H1 (cell line): ENCODE measurements at regions not wholly inside any gene's neighbourhood (a gene's known extent, or its start where the extent isn't known, plus 50 kb on each side); places are given as distances from the start of the nearest gene placed in this dataset.

Experiments
- CTCF ChIA-PET: fragments of 300-600 bp; sonication (Branson Sonifier 250); formaldehyde crosslinking; loops from one replicate; lab custom pipeline; 2021; ENCODE audit not compliant: partially characterized antibody; lab: Charles Lee
- POLR2A ChIA-PET: fragments of 300-600 bp; sonication (Branson Sonifier 250); formaldehyde crosslinking; loops from one replicate; lab custom pipeline; 2021; ENCODE audit warnings: inconsistent platforms; ENCODE audit not compliant: partially characterized antibody; lab: Charles Lee
- DNase-seq, 2 experiments: peaks; one replicate each; pipeline versions ENCODE4 v3.0.0 to v3.0.0-alpha.2; 2010 to 2022; ENCODE audit warnings: low spot score in 2 of 2, low read depth in 1 of 2, mixed read lengths in 1 of 2
- FAIRE-seq: peaks from 2 replicates; lab custom pipeline; 2011; peaks lifted over from hg19 to GRCh38; lab: Jason Lieb, UNC
- H2AFZ ChIP-seq: 2 replicates; pipeline ENCODE4 v1.8.1; 2012; ENCODE audit warnings: low read length, inconsistent platforms
- H2AK5ac ChIP-seq: 2 replicates; pipeline ENCODE4 v1.6.1; 2013; ENCODE audit warnings: low read depth, low read length
- H2BK120ac ChIP-seq: replicated peaks from 2 replicates; pipeline ENCODE3; 2013; ENCODE audit warnings: low read depth, low read length, inconsistent platforms
- H2BK12ac ChIP-seq: 2 replicates; pipeline ENCODE4 v1.6.1; 2013; ENCODE audit warnings: low read depth, low read length
- H2BK15ac ChIP-seq: 2 replicates; pipeline ENCODE4 v1.6.1; 2013; ENCODE audit warnings: low read length
- H2BK20ac ChIP-seq: 2 replicates; pipeline ENCODE4 v1.6.1; 2013; ENCODE audit warnings: low read length
- H2BK5ac ChIP-seq: 2 replicates; pipeline ENCODE4 v1.6.1; 2013; ENCODE audit warnings: low read depth, low read length
- H3K14ac ChIP-seq: 2 replicates; pipeline ENCODE4 v1.6.1; 2013; ENCODE audit warnings: inconsistent platforms; ENCODE audit not compliant: insufficient read length
- H3K18ac ChIP-seq: 2 replicates; pipeline ENCODE4 v1.6.1; 2013; ENCODE audit warnings: low read length; ENCODE audit errors: extremely low read depth
- H3K23ac ChIP-seq: 2 replicates; pipeline ENCODE4 v1.6.1; 2013; ENCODE audit warnings: inconsistent platforms; ENCODE audit not compliant: insufficient read length
- H3K23me2 ChIP-seq: 2 replicates; pipeline ENCODE4 v1.6.1; 2013; ENCODE audit warnings: low read depth, low read length
- H3K27ac ChIP-seq: 2 replicates; pipeline ENCODE4 v1.6.1; 2011; ENCODE audit warnings: low read depth, low read length, inconsistent platforms
- H3K27me3 ChIP-seq, 4 experiments: replicated peaks in 1 of 4; 1 replicate in 1 of 4; 2 replicates in 3 of 4; pipeline versions ENCODE4 v1.6.1 to v1.8.1; 2011 to 2013; ENCODE audit warnings: low read length in 3 of 4, mild to moderate bottlenecking in 3 of 4, inconsistent platforms in 2 of 4, mixed read lengths in 2 of 4, moderate library complexity in 1 of 4; ENCODE audit not compliant: control insufficient read depth in 3 of 4, insufficient read depth in 3 of 4; ENCODE audit errors: extremely low read depth in 1 of 4
- H3K36me3 ChIP-seq, 4 experiments: 2 replicates each; pipeline versions ENCODE4 v1.6.1 to v1.8.1; 2011 to 2013; ENCODE audit warnings: mild to moderate bottlenecking in 4 of 4, low read length in 3 of 4, moderate library complexity in 2 of 4, control low read depth in 1 of 4, inconsistent platforms in 1 of 4; ENCODE audit not compliant: insufficient read depth in 4 of 4, control insufficient read depth in 2 of 4
- H3K4ac ChIP-seq: replicated peaks from 2 replicates; pipeline ENCODE3; 2013; ENCODE audit warnings: low read length, low read depth, mixed read lengths, inconsistent platforms; ENCODE audit not compliant: insufficient read length
- H3K4me1 ChIP-seq, 4 experiments: replicated peaks in 1 of 4; 1 replicate in 1 of 4; 2 replicates in 3 of 4; pipeline versions ENCODE4 v1.6.1 to v1.8.1; 2011 to 2013; ENCODE audit warnings: low read length in 3 of 4, inconsistent platforms in 2 of 4, mixed read lengths in 1 of 4; ENCODE audit not compliant: insufficient read depth in 4 of 4, control insufficient read depth in 3 of 4
- H3K4me2 ChIP-seq, 2 experiments: 2 replicates each; pipeline versions ENCODE4 v1.6.1 to v1.8.1; 2011 to 2013; ENCODE audit warnings: low read depth in 2 of 2, low read length in 2 of 2, control low read depth in 1 of 2, inconsistent platforms in 1 of 2, mild to moderate bottlenecking in 1 of 2; ENCODE audit not compliant: insufficient read depth in 1 of 2
- H3K4me3 ChIP-seq, 4 experiments: fragments of 200-600, 300-600 bp in 1 of 4; sonication (generic), shearing (Covaris generic), sonication (Bioruptor Twin) in 1 of 4; 2 replicates each; pipeline versions ENCODE4 v1.5.1 to v1.8.1; 2011 to 2016; ENCODE audit warnings: low read length in 4 of 4, low read depth in 3 of 4, control low read depth in 2 of 4, inconsistent platforms in 2 of 4, mild to moderate bottlenecking in 2 of 4, mixed read lengths in 1 of 4, moderate library complexity in 1 of 4; ENCODE audit not compliant: insufficient read depth in 2 of 4; ENCODE audit errors: extremely low read depth in 1 of 4
- H3K56ac ChIP-seq: replicated peaks from 2 replicates; pipeline ENCODE3; 2013; ENCODE audit warnings: low read depth, mild to moderate bottlenecking, mixed read lengths, low read length, inconsistent platforms; ENCODE audit not compliant: insufficient read length
- H3K79me1 ChIP-seq: 2 replicates; pipeline ENCODE4 v1.6.1; 2013; ENCODE audit warnings: low read depth, low read length, control low read depth
- H3K79me2 ChIP-seq, 2 experiments: 2 replicates each; pipeline versions ENCODE4 v1.6.1 to v1.8.1; 2012 to 2013; ENCODE audit warnings: low read length in 2 of 2, mild to moderate bottlenecking in 2 of 2, inconsistent platforms in 1 of 2; ENCODE audit not compliant: insufficient read depth in 2 of 2, control insufficient read depth in 1 of 2
- H3K9ac ChIP-seq, 4 experiments: replicated peaks in 1 of 4; 1 replicate in 1 of 4; 2 replicates in 3 of 4; pipeline versions ENCODE4 v1.6.1 to v1.8.1; 2011 to 2013; ENCODE audit warnings: low read depth in 3 of 4, low read length in 3 of 4, control low read depth in 2 of 4, mild to moderate bottlenecking in 2 of 4, moderate library complexity in 2 of 4, inconsistent platforms in 1 of 4; ENCODE audit errors: extremely low read depth in 1 of 4
- H3K9me3 ChIP-seq, 2 experiments: 2 replicates each; pipeline versions ENCODE4 v1.6.1 to v1.8.1; 2012 to 2013; ENCODE audit warnings: mild to moderate bottlenecking in 2 of 2, moderate library complexity in 2 of 2, control low read depth in 1 of 2, inconsistent platforms in 1 of 2, low read depth in 1 of 2, low read length in 1 of 2, mixed read lengths in 1 of 2; ENCODE audit not compliant: insufficient read depth in 2 of 2
- H4K20me1 ChIP-seq, 2 experiments: replicated peaks in 1 of 2; 2 replicates each; pipeline versions ENCODE3 to v1.8.1; 2011 to 2013; ENCODE audit warnings: inconsistent platforms in 2 of 2, low read length in 2 of 2, mild to moderate bottlenecking in 1 of 2; ENCODE audit not compliant: insufficient read depth in 2 of 2, control insufficient read depth in 1 of 2
- H4K5ac ChIP-seq: 2 replicates; pipeline ENCODE4 v1.6.1; 2013; ENCODE audit warnings: low read length, low read depth, mixed read lengths, inconsistent platforms; ENCODE audit not compliant: insufficient read length
- H4K8ac ChIP-seq: 2 replicates; pipeline ENCODE4 v1.8.0; 2013; ENCODE audit warnings: mild to moderate bottlenecking, moderate library complexity, low read length, inconsistent platforms; ENCODE audit not compliant: insufficient read depth; ENCODE audit errors: extremely low read depth
- H4K91ac ChIP-seq: replicated peaks from 2 replicates; pipeline ENCODE3; 2013; ENCODE audit warnings: low read length, mixed read lengths, inconsistent platforms; ENCODE audit not compliant: insufficient read length
- ASH2L ChIP-seq: fragments of 200-600, 300-600 bp; sonication (generic); IDR thresholded peaks from one replicate; pipeline ENCODE4 v1.7.1; 2017; ENCODE audit warnings: low read length
- BACH1 ChIP-seq: IDR thresholded peaks from 2 replicates; pipeline ENCODE4 v1.6.1; 2012; ENCODE audit warnings: low read length, improper control_type of control experiment
- CBX5 ChIP-seq: fragments of 300-800, 300-1000 bp; sonication (generic); IDR thresholded peaks from 2 replicates; pipeline ENCODE4 v1.7.1; 2016; ENCODE audit warnings: antibody characterized with exemption, low read length, low read depth
- CHD2 ChIP-seq: IDR thresholded peaks from 2 replicates; pipeline ENCODE4 v1.6.1; 2012; ENCODE audit warnings: low read length, improper control_type of control experiment
- EZH2 ChIP-seq: fragments of 200-600 bp; sonication (generic); IDR thresholded peaks from 2 replicates; pipeline ENCODE4 v1.7.1; 2012; ENCODE audit warnings: low read depth, mild to moderate bottlenecking, moderate library complexity, low read length, inconsistent platforms; ENCODE audit not compliant: severe bottlenecking
- FOSL1 ChIP-seq: IDR thresholded peaks from 2 replicates; pipeline ENCODE4 v1.6.1; 2011; ENCODE audit warnings: mild to moderate bottlenecking, low read depth, low read length, moderate library complexity; ENCODE audit not compliant: insufficient read depth
- KDM1A ChIP-seq: fragments of 200-600, 300-600 bp; sonication (generic); IDR thresholded peaks from 2 replicates; pipeline ENCODE4 v1.7.1; 2016; ENCODE audit warnings: mild to moderate bottlenecking, low read length, borderline replicate concordance
- KDM4A ChIP-seq: IDR thresholded peaks from one replicate; pipeline ENCODE4 v1.7.1; 2012; ENCODE audit warnings: low read depth, mild to moderate bottlenecking, moderate library complexity, low read length, inconsistent platforms; ENCODE audit not compliant: severe bottlenecking
- PHF8 ChIP-seq: fragments of 200-600 bp; sonication (generic); conservative IDR thresholded peaks from 2 replicates; pipeline ENCODE4 v1.7.1; 2012; ENCODE audit warnings: low read depth, mild to moderate bottlenecking, inconsistent platforms, low read length, moderate library complexity
- SAP30 ChIP-seq: fragments of 300-600 bp; sonication (generic); IDR thresholded peaks from 2 replicates; pipeline ENCODE4 v1.7.1; 2012; ENCODE audit warnings: low read length, moderate library complexity, mild to moderate bottlenecking, inconsistent platforms; ENCODE audit not compliant: insufficient read depth, insufficient replicate concordance
- SIN3A ChIP-seq, 2 experiments: IDR thresholded peaks in 1 of 2; conservative IDR thresholded peaks in 1 of 2; 2 replicates each; pipeline ENCODE4 v1.6.1; 2011 to 2012; ENCODE audit warnings: low read length in 2 of 2, improper control_type of control experiment in 1 of 2, low read depth in 1 of 2, mild to moderate bottlenecking in 1 of 2
- SIRT6 ChIP-seq: IDR thresholded peaks from one replicate; pipeline ENCODE4 v1.7.1; 2012; ENCODE audit warnings: low read length, inconsistent platforms
- SRF ChIP-seq: IDR thresholded peaks from 2 replicates; pipeline ENCODE4 v1.6.1; 2011; ENCODE audit warnings: mild to moderate bottlenecking, low read depth, low read length, moderate library complexity
- SUZ12 ChIP-seq: fragments of 200-600 bp; sonication (generic); IDR thresholded peaks from 2 replicates; pipeline ENCODE4 v1.6.1; 2012; ENCODE audit warnings: mild to moderate bottlenecking, inconsistent platforms, low read length, moderate library complexity, mixed read lengths
- TEAD4 ChIP-seq: IDR thresholded peaks from 2 replicates; pipeline ENCODE4 v1.6.1; 2012; ENCODE audit warnings: low read depth, low read length, inconsistent platforms, mixed read lengths
- YY1 ChIP-seq: IDR thresholded peaks from 2 replicates; pipeline ENCODE4 v1.6.1; 2011; ENCODE audit warnings: low read depth, mild to moderate bottlenecking, low read length
- WGBS, 2 experiments: shearing (Covaris generic) in 1 of 2; methylation state at CpG; one replicate each; pipeline versions ENCODE4 v1.1.6 to v1.1.7; 2013 to 2015; ENCODE audit warnings: low lambda C conversion rate in 2 of 2, mixed read lengths in 2 of 2, inconsistent platforms in 1 of 2, low coverage in 1 of 2, missing lambda C conversion rate in 1 of 2; ENCODE audit not compliant: insufficient replicate concordance in 2 of 2, insufficient coverage in 1 of 2, insufficient read length in 1 of 2; ENCODE audit errors: extremely low coverage in 1 of 2, missing lambda C conversion rate in 1 of 2; 5-methylcytosine and 5-hydroxymethylcytosine counted together

GRCh38 chr4:138473339-138473738 lies 231.2 kb upstream of the SLC7A11 start:
- no peak overlapping the region for H3K56ac ChIP-seq
- H3K27ac ChIP-seq, result no peak overlapping the region
- no peak overlapping the region for H3K14ac ChIP-seq
- no peak overlapping the region for H3K23ac ChIP-seq
- no peaks in the 10 kb centered on the region for H3K79me2 ChIP-seq
- H3K9me3 ChIP-seq, result no peaks in the 10 kb centered on the region
- H4K20me1 ChIP-seq, result no peaks in the 10 kb centered on the region
- no peak overlapping the region for H2BK12ac ChIP-seq
- H2BK20ac ChIP-seq, result no peak overlapping the region
- no peak overlapping the region for H2AFZ ChIP-seq
- H3K9ac ChIP-seq, result no peak overlapping the region
- no peak overlapping the region for H4K5ac ChIP-seq
- CTCF ChIA-PET, result no interaction called here
- H2BK120ac ChIP-seq, result no peak overlapping the region
- no peaks in the 10 kb centered on the region for H3K36me3 ChIP-seq
- peaks cover 0 to 8% (median 2%) of the 10 kb centered on the region in 4 experiments; a peak in 2 of 7 replicates for H3K4me1 ChIP-seq
- H2BK5ac ChIP-seq, result no peak overlapping the region
- H4K91ac ChIP-seq, result no peak overlapping the region
- H3K4me3 ChIP-seq, result no peak overlapping the region
- no peaks in the 10 kb centered on the region for H3K23me2 ChIP-seq
- no peak overlapping the region for H2BK15ac ChIP-seq
- DNase-seq (no peak), FAIRE-seq (no peak)
- H3K27me3 ChIP-seq, result no peaks in the 10 kb centered on the region
- H3K4me2 ChIP-seq, result no peak overlapping the region
- no peak overlapping the region for H4K8ac ChIP-seq
- H3K4ac ChIP-seq, result no peak overlapping the region
- no peak overlapping the region for H3K18ac ChIP-seq
- H3K79me1 ChIP-seq, result no peaks in the 10 kb centered on the region
- H2AK5ac ChIP-seq, result no peak overlapping the region
- POLR2A ChIA-PET, result no interaction called here
- 89% methylated on average over 4 of the region's 4 CpGs; no CpG with 5 or more reads in 1 of the 2 experiments for WGBS, 2 experiments
- TF ChIP-seq SIN3A (conservative IDR thresholded peaks at IDR 0.05 in 1 of 2, IDR thresholded peaks at IDR 0.05 in 1 of 2; ENCODE audit: low read depth in 1 of 2, low read length in 2 of 2) (no peak), SUZ12 (no peak), CBX5 (no peak), SAP30 (no peak), CHD2 (no peak), FOSL1 (no peak), BACH1 (no peak), YY1 (no peak), TEAD4 (no peak), KDM4A (no peak), SRF (no peak), KDM1A (no peak), PHF8 (no peak), ASH2L (no peak), EZH2 (no peak), SIRT6 (no peak)
